CD14-positive monocyte (primary cell): ENCODE measurements at regions not wholly inside any gene's neighbourhood (a gene's known extent, or its start where the extent isn't known, plus 50 kb on each side); places are given as distances from the start of the nearest gene placed in this dataset.

ENCODE experiments used
- DNase-seq, 3 donors: peaks; one replicate each; pipeline ENCODE4 v3.0.0-alpha.2; 2011 to 2022
- H2AFZ ChIP-seq: 2 replicates; pipeline ENCODE4 v1.6.0; 2012; ENCODE audit warnings: mild to moderate bottlenecking, low read depth, low read length, inconsistent platforms; ENCODE audit not compliant: insufficient read depth, poor library complexity, severe bottlenecking
- H3K27ac ChIP-seq, 2 donors: 1 replicate in 1 of 2; 2 replicates in 1 of 2; pipeline ENCODE4 v1.5.1; 2012 to 2013; ENCODE audit warnings: low read length in 2 of 2, control low read depth in 1 of 2, inconsistent platforms in 1 of 2, low read depth in 1 of 2, mild to moderate bottlenecking in 1 of 2
- H3K27me3 ChIP-seq, 2 donors: one replicate each; pipeline versions ENCODE4 v1.6.0 to v1.6.1; 2011 to 2013; ENCODE audit warnings: low read length in 2 of 2; ENCODE audit not compliant: control insufficient read depth in 2 of 2, insufficient read depth in 2 of 2
- H3K36me3 ChIP-seq, 2 donors: replicated peaks in 1 of 2; 1 replicate in 1 of 2; 2 replicates in 1 of 2; pipeline versions ENCODE4 v1.5.1 to v1.6.1; 2012 to 2013; ENCODE audit warnings: low read length in 2 of 2, control low read depth in 1 of 2, inconsistent platforms in 1 of 2, mild to moderate bottlenecking in 1 of 2; ENCODE audit not compliant: insufficient read depth in 2 of 2, control insufficient read depth in 1 of 2
- H3K4me1 ChIP-seq, 2 donors: 1 replicate in 1 of 2; 2 replicates in 1 of 2; pipeline versions ENCODE4 v1.5.1 to v1.6.1; 2012 to 2013; ENCODE audit warnings: low read length in 2 of 2, control low read depth in 1 of 2, inconsistent platforms in 1 of 2, mild to moderate bottlenecking in 1 of 2, moderate library complexity in 1 of 2; ENCODE audit not compliant: insufficient read depth in 2 of 2, control insufficient read depth in 1 of 2
- H3K4me2 ChIP-seq: replicated peaks from 2 replicates; pipeline ENCODE3; 2012; ENCODE audit warnings: low read length, moderate library complexity, mild to moderate bottlenecking; ENCODE audit not compliant: poor library complexity, severe bottlenecking; ENCODE audit errors: extremely low read depth
- H3K4me3 ChIP-seq, 3 experiments: fragments of 200-600 bp in 1 of 3; sonication (generic) in 1 of 3; replicated peaks in 1 of 3; 1 replicate in 2 of 3; 2 replicates in 1 of 3; pipeline ENCODE4 v1.5.1; 2011 to 2013; ENCODE audit warnings: low read length in 3 of 3, mild to moderate bottlenecking in 3 of 3, control low read depth in 2 of 3, low read depth in 2 of 3, inconsistent platforms in 1 of 3, moderate library complexity in 1 of 3
- H3K79me2 ChIP-seq: 2 replicates; pipeline ENCODE4 v1.6.0; 2012; ENCODE audit warnings: mild to moderate bottlenecking, control low read depth, inconsistent platforms, low read length, moderate library complexity; ENCODE audit not compliant: insufficient read depth
- H3K9ac ChIP-seq: 2 replicates; pipeline ENCODE4 v1.6.0; 2017; ENCODE audit warnings: low read length, mild to moderate bottlenecking; ENCODE audit not compliant: insufficient read depth, poor library complexity, severe bottlenecking
- H3K9me3 ChIP-seq, 2 donors: replicated peaks in 1 of 2; 1 replicate in 1 of 2; 2 replicates in 1 of 2; pipeline versions ENCODE4 v1.5.1 to v1.6.1; 2012 to 2013; ENCODE audit warnings: low read length in 2 of 2, control low read depth in 1 of 2; ENCODE audit not compliant: control insufficient read depth in 1 of 2, insufficient read depth in 1 of 2
- H4K20me1 ChIP-seq: 2 replicates; pipeline ENCODE4 v1.6.0; 2012; ENCODE audit warnings: mild to moderate bottlenecking, low read length, control low read depth, moderate library complexity; ENCODE audit not compliant: insufficient read depth
- H3K27ac Mint-ChIP-seq, 7 donors: one replicate each; pipeline ENCODE4 v1.8.0; 2020; ENCODE audit warnings: mild to moderate bottlenecking in 7 of 7, mixed read lengths in 7 of 7, moderate library complexity in 6 of 7, inconsistent platforms in 2 of 7
- H3K27me3 Mint-ChIP-seq, 3 donors: one replicate each; pipeline ENCODE4 v1.8.0; 2021 to 2022; ENCODE audit warnings: low read depth in 3 of 3, mild to moderate bottlenecking in 3 of 3, mixed read lengths in 3 of 3, moderate library complexity in 3 of 3, inconsistent platforms in 1 of 3
- H3K36me3 Mint-ChIP-seq, 2 donors: one replicate each; pipeline ENCODE4 v1.8.0; 2020; ENCODE audit warnings: mixed read lengths in 2 of 2, inconsistent platforms in 1 of 2, mild to moderate bottlenecking in 1 of 2
- H3K4me1 Mint-ChIP-seq: one replicate; pipeline ENCODE4 v1.8.0; 2020; ENCODE audit warnings: mild to moderate bottlenecking, mixed read lengths
- H3K4me3 Mint-ChIP-seq, 2 donors: one replicate each; pipeline ENCODE4 v1.8.0; 2020; ENCODE audit warnings: mild to moderate bottlenecking in 2 of 2, mixed read lengths in 2 of 2, moderate library complexity in 1 of 2
- H3K9me3 Mint-ChIP-seq, 7 donors: one replicate each; pipeline ENCODE4 v1.8.0; 2020 to 2022; ENCODE audit warnings: mixed read lengths in 7 of 7, mild to moderate bottlenecking in 6 of 7, moderate library complexity in 6 of 7, inconsistent platforms in 2 of 7
- CTCF ChIP-seq: fragments of 200-600 bp; IDR thresholded peaks from one replicate; pipeline ENCODE4 v1.8.0; 2022; ENCODE audit warnings: antibody characterized with exemption, mild to moderate bottlenecking
- WGBS: methylation state at CpG from one replicate; pipeline ENCODE4 v1.1.5; 2013; ENCODE audit warnings: missing lambda C conversion rate; ENCODE audit not compliant: insufficient coverage; 5-methylcytosine and 5-hydroxymethylcytosine counted together
- intact Hi-C, 2 donors: fragments of 100-400 bp; cut with micrococcal nuclease; formaldehyde crosslinking; loops; one replicate each; pipeline versions ENCODE4 v1.15.0 to v1.15.1; 2023

DNA sequence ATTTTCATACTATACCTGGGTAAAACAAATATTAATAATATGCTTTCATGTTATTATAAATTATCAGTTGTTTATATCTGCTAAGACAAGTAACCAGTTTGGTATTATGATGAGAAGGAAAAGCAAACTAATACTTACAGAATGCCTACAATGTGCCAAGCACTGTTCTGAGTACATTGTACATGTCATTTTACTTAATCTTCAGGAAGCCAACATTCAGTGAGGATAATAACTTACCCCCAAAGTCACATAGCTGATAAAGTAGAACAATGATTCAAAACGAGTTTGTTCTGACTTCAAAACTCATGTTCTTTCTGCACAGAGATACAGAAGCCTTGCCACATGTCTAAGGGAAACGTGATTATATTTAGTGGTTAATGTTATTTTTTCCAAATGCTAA, 89.0 kb upstream of the DIO2 start:
- Histone ChIP-seq H3K27ac (no peak overlapping the region), H3K4me1 (no peaks in the 10 kb centered on the region), H3K9me3 (no peaks in the 10 kb centered on the region), H3K9ac (no peak overlapping the region), H3K27me3 (no peaks in the 10 kb centered on the region), H3K36me3 (no peaks in the 10 kb centered on the region), H3K4me3 (no peak overlapping the region), H3K4me2 (no peak overlapping the region), H2AFZ (no peak overlapping the region), H4K20me1 (no peaks in the 10 kb centered on the region), H3K79me2 (no peaks in the 10 kb centered on the region)
- Mint-ChIP-seq H3K36me3 (no peaks in the 10 kb centered on the region), H3K27ac (no peak overlapping the region), H3K27me3 (peaks cover 0 to 1% (median 0%) of the 10 kb centered on the region in 3 donors), H3K9me3 (peaks cover 0 to 7% (median 4%) of the 10 kb centered on the region in 7 donors), H3K4me3 (no peak overlapping the region), H3K4me1 (no peaks in the 10 kb centered on the region)
- TF ChIP-seq CTCF = no peak
- WGBS = no CpG with 5 or more reads among the region's 2 CpGs
- intact Hi-C loops = no loop called here
- no peak for DNase-seq

- Histone ChIP-seq H4K20me1 (no peaks in the 10 kb centered on the region), H3K79me2 (no peaks in the 10 kb centered on the region), H2AFZ (no peak overlapping the region), H3K27ac (no peak overlapping the region), H3K36me3 (no peaks in the 10 kb centered on the region), H3K9me3 (peaks cover 0 to 3% of the 10 kb centered on the region in 2 donors), H3K27me3 (no peaks in the 10 kb centered on the region), H3K4me1 (no peaks in the 10 kb centered on the region), H3K9ac (no peak overlapping the region), H3K4me3 (no peak overlapping the region), H3K4me2 (no peak overlapping the region)
- WGBS = 67% methylated on average over 3 of the region's 8 CpGs
- TF ChIP-seq CTCF = no peak
- Mint-ChIP-seq H3K27ac (no peak overlapping the region), H3K36me3 (no peaks in the 10 kb centered on the region), H3K9me3 (peaks cover 2 to 8% (median 5%) of the 10 kb centered on the region in 7 donors), H3K4me3 (no peak overlapping the region), H3K27me3 (peaks cover 0 to 1% (median 0%) of the 10 kb centered on the region in 3 donors), H3K4me1 (no peaks in the 10 kb centered on the region)
- intact Hi-C loops = no loop called here
- no peak for DNase-seq
These were observed 87.2 kb upstream of the DIO2 start for GRCh38 chr14:80298491-80299017.
